WI38 (cell line): ENCODE measurements at regions not wholly inside any gene's neighbourhood (a gene's known extent, or its start where the extent isn't known, plus 50 kb on each side); places are given as distances from the start of the nearest gene placed in this dataset.

ENCODE experiments used
- H3K4me3 ChIP-seq: 2 replicates; pipeline ENCODE4 v1.5.1; 2011; ENCODE audit warnings: low read depth, mild to moderate bottlenecking, control low read depth, low read length
- TF ChIP-seq, protein P1 (sequence below): IDR thresholded peaks from 2 replicates; pipeline ENCODE4 v1.5.1; 2012; ENCODE audit warnings: low read depth, mild to moderate bottlenecking, control low read depth, low read length

DNA sequence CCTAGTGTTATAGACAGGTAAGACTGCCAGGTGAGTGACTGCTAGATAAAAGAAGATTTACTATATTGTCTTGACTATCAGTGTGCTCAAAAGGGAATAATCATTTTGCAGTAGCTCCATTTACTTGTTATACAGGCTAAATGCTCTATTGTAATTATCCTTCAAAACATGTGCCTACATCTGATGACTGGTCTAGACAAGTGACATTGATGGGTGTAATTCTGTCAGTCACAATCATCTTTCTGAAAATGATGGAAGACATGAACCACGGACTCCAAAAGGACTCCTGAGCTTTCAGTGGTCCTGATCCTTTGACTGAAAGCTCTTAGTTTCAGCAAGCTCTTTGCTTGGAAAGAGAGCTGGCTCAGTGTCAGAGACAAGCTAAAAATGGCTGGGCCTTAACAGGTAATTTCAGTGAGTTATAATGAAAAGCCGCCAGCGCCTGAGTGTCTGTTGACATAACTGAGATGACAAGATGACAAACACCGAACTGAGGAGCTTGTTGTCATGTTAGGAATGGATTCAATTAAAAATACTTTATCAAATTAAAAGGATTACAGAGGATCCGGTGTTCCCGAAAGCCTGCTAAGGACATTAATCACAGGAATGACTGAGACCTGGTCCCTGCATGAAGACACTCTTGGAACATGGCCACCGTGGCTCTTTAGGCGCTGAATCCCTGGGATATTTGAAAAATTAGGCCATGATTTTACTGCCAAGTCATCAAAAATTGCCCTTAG lies 141.7 kb downstream of the CMPK2 start:
- no peak overlapping the region for H3K4me3 ChIP-seq
- TF ChIP-seq, protein P1, sequence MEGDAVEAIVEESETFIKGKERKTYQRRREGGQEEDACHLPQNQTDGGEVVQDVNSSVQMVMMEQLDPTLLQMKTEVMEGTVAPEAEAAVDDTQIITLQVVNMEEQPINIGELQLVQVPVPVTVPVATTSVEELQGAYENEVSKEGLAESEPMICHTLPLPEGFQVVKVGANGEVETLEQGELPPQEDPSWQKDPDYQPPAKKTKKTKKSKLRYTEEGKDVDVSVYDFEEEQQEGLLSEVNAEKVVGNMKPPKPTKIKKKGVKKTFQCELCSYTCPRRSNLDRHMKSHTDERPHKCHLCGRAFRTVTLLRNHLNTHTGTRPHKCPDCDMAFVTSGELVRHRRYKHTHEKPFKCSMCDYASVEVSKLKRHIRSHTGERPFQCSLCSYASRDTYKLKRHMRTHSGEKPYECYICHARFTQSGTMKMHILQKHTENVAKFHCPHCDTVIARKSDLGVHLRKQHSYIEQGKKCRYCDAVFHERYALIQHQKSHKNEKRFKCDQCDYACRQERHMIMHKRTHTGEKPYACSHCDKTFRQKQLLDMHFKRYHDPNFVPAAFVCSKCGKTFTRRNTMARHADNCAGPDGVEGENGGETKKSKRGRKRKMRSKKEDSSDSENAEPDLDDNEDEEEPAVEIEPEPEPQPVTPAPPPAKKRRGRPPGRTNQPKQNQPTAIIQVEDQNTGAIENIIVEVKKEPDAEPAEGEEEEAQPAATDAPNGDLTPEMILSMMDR = no peak

DNA sequence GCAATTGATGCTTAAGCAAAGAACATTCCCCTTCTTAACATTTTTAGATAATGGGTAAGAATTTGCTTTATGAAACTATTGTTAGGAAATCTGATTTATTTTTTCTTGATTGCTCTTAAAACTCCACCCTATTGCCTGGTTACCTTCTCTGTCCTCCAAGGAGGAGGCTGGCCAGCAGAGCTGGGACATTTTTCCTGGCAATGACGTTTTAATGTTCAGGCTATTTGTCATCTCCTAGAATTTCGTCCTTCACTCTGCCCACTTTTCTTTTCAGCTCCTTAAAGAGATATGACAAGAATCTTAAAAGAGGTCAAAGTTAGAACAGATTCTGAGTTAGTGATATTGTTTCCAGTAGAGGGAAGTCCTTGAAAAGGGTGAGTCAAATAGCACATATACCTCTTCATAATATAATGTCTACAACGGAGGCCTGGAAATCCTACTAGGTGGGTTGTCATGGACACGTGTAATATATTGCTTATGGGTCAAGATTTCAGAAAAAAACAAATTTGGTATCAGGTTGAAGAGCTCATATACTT lies 141.0 kb downstream of the CMPK2 start:
- TF ChIP-seq, protein P1 = no peak

DNA sequence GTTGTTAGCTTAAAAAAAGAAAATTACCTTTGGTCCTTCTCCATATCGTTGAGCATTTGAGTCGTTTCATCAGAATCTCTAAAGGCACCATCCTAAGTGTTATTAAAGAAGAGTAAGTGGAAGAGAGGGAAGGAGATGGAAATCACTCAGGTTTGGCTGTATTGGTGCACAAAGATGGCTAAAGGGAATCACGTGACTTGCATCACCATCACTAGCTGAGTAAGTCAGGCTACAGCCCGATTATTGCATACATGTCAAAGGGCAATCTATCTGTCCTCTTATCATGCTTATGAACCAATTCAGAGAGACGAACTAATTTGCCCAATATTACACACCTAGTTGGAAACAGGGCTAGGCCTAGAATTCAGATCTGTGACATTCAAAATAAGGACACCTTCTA lies 137.6 kb downstream of the CMPK2 start:
- TF ChIP-seq, protein P1 = no peak
- H3K4me3 ChIP-seq = no peak overlapping the region

More for the DNA sequence above, 141.0 kb downstream of the CMPK2 start:
- no peak overlapping the region for H3K4me3 ChIP-seq

- no peak overlapping the region for H3K4me3 ChIP-seq
Observed at GRCh38 chr2:6730003-6730402, 135.7 kb downstream of the CMPK2 start.

GRCh38 chr2:6730649-6731532 lies 134.8 kb downstream of the CMPK2 start:
- H3K4me3 ChIP-seq = no peak overlapping the region
- TF ChIP-seq, protein P1 = no peak

More at GRCh38 chr2:6730003-6730402, 135.7 kb downstream of the CMPK2 start:
- TF ChIP-seq, protein P1 = no peak

- TF ChIP-seq, protein P1 = no peak
Observed at GRCh38 chr2:6739547-6739946, 126.2 kb downstream of the CMPK2 start.

More at GRCh38 chr2:6739547-6739946, 126.2 kb downstream of the CMPK2 start:
- no peak overlapping the region for H3K4me3 ChIP-seq
